Astrocyte (in vitro differentiated cells and primary cell): ENCODE measurements at regions not wholly inside any gene's neighbourhood (a gene's known extent, or its start where the extent isn't known, plus 50 kb on each side); places are given as distances from the start of the nearest gene placed in this dataset.

ENCODE experiments used
- DNase-seq: peaks from one replicate; pipeline ENCODE4 v3.0.0-alpha.2; 2010; ENCODE audit warnings: low read depth
- FAIRE-seq: peaks from 2 replicates; lab custom pipeline; 2011; peaks lifted over from hg19 to GRCh38; lab: Jason Lieb, UNC
- H2AFZ ChIP-seq: 2 replicates; pipeline ENCODE4 v1.6.0; 2012; ENCODE audit warnings: low read depth, low read length, inconsistent platforms
- H3K27ac ChIP-seq: 2 replicates; pipeline ENCODE4 v1.5.1; 2011; ENCODE audit warnings: low read depth, low read length, inconsistent platforms
- H3K27me3 ChIP-seq: 2 replicates; pipeline ENCODE4 v1.6.0; 2011; ENCODE audit warnings: low read length, inconsistent platforms; ENCODE audit not compliant: insufficient read depth
- H3K36me3 ChIP-seq: 2 replicates; pipeline ENCODE4 v1.5.1; 2011; ENCODE audit warnings: low read length, inconsistent platforms; ENCODE audit not compliant: insufficient read depth
- H3K4me1 ChIP-seq: 2 replicates; pipeline ENCODE4 v1.5.1; 2011; ENCODE audit warnings: low read length, inconsistent platforms; ENCODE audit not compliant: insufficient read depth
- H3K4me2 ChIP-seq: 2 replicates; pipeline ENCODE4 v1.6.0; 2012; ENCODE audit warnings: low read length, inconsistent platforms
- H3K4me3 ChIP-seq: 2 replicates; pipeline ENCODE4 v1.5.1; 2011; ENCODE audit warnings: low read depth, mild to moderate bottlenecking, low read length, inconsistent platforms; ENCODE audit not compliant: insufficient read depth
- H3K79me2 ChIP-seq: 2 replicates; pipeline ENCODE4 v1.6.0; 2012; ENCODE audit warnings: mild to moderate bottlenecking, low read length, inconsistent platforms; ENCODE audit not compliant: insufficient read depth
- H3K9ac ChIP-seq: 2 replicates; pipeline ENCODE4 v1.6.0; 2012; ENCODE audit warnings: mild to moderate bottlenecking, low read length, inconsistent platforms
- H3K9me3 ChIP-seq: 2 replicates; pipeline ENCODE4 v1.5.1; 2012; ENCODE audit warnings: low read depth, mild to moderate bottlenecking, low read length, inconsistent platforms; ENCODE audit not compliant: insufficient read depth
- H4K20me1 ChIP-seq: 2 replicates; pipeline ENCODE4 v1.6.0; 2012; ENCODE audit warnings: low read length, inconsistent platforms; ENCODE audit not compliant: insufficient read depth
- H3K27ac Mint-ChIP-seq: one replicate; pipeline ENCODE4 v1.8.0; 2021; ENCODE audit warnings: mild to moderate bottlenecking, mixed read lengths; ENCODE audit not compliant: unreplicated experiment
- H3K27me3 Mint-ChIP-seq: one replicate; pipeline ENCODE4 v1.8.0; 2021; ENCODE audit warnings: low read depth, mixed read lengths; ENCODE audit not compliant: unreplicated experiment
- H3K36me3 Mint-ChIP-seq: one replicate; pipeline ENCODE4 v1.8.0; 2021; ENCODE audit warnings: low read depth, mixed read lengths; ENCODE audit not compliant: unreplicated experiment
- H3K4me1 Mint-ChIP-seq: one replicate; pipeline ENCODE4 v1.8.0; 2021; ENCODE audit warnings: low read depth, mixed read lengths; ENCODE audit not compliant: unreplicated experiment
- H3K4me3 Mint-ChIP-seq: one replicate; pipeline ENCODE4 v1.8.0; 2021; ENCODE audit warnings: mild to moderate bottlenecking, moderate library complexity, mixed read lengths; ENCODE audit not compliant: unreplicated experiment
- H3K9me3 Mint-ChIP-seq: one replicate; pipeline ENCODE4 v1.8.0; 2021; ENCODE audit warnings: mild to moderate bottlenecking, mixed read lengths; ENCODE audit not compliant: unreplicated experiment
- EZH2 ChIP-seq: IDR thresholded peaks from 2 replicates; pipeline ENCODE4 v1.6.1; 2012; ENCODE audit warnings: mild to moderate bottlenecking, low read length, inconsistent platforms; ENCODE audit not compliant: insufficient read depth
- TF ChIP-seq, protein P1 (sequence below): IDR thresholded peaks from 2 replicates; pipeline ENCODE4 v1.5.1; 2011; ENCODE audit warnings: low read depth, mild to moderate bottlenecking, inconsistent platforms, low read length, moderate library complexity; ENCODE audit not compliant: insufficient read depth

GRCh38 chr15:77689821-77690220 is 57.1 kb upstream of the LINGO1 start:
- no peak overlapping the region for H3K27ac Mint-ChIP-seq
- peaks cover 64% of the 10 kb centered on the region for H3K27me3 Mint-ChIP-seq
- H3K27ac ChIP-seq = no peak overlapping the region
- peaks cover 2% of the 10 kb centered on the region for H3K9me3 Mint-ChIP-seq
- H3K4me1 ChIP-seq = no peaks in the 10 kb centered on the region
- no peak overlapping the region for H2AFZ ChIP-seq
- no peaks in the 10 kb centered on the region for H3K9me3 ChIP-seq
- peaks cover 11% of the 10 kb centered on the region for H3K27me3 ChIP-seq
- no peak overlapping the region for H3K4me3 ChIP-seq
- no peaks in the 10 kb centered on the region for H3K36me3 ChIP-seq
- H3K4me2 ChIP-seq = no peak overlapping the region
- TF ChIP-seq, protein P1, sequence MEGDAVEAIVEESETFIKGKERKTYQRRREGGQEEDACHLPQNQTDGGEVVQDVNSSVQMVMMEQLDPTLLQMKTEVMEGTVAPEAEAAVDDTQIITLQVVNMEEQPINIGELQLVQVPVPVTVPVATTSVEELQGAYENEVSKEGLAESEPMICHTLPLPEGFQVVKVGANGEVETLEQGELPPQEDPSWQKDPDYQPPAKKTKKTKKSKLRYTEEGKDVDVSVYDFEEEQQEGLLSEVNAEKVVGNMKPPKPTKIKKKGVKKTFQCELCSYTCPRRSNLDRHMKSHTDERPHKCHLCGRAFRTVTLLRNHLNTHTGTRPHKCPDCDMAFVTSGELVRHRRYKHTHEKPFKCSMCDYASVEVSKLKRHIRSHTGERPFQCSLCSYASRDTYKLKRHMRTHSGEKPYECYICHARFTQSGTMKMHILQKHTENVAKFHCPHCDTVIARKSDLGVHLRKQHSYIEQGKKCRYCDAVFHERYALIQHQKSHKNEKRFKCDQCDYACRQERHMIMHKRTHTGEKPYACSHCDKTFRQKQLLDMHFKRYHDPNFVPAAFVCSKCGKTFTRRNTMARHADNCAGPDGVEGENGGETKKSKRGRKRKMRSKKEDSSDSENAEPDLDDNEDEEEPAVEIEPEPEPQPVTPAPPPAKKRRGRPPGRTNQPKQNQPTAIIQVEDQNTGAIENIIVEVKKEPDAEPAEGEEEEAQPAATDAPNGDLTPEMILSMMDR = no peak
- no peak for TF ChIP-seq EZH2
- FAIRE-seq = no peak
- no peaks in the 10 kb centered on the region for H3K79me2 ChIP-seq
- H4K20me1 ChIP-seq = no peaks in the 10 kb centered on the region
- H3K4me1 Mint-ChIP-seq = no peaks in the 10 kb centered on the region
- H3K36me3 Mint-ChIP-seq = peaks cover 2% of the 10 kb centered on the region
- H3K4me3 Mint-ChIP-seq = no peak overlapping the region
- no peak overlapping the region for H3K9ac ChIP-seq
- no peak for DNase-seq

- Histone ChIP-seq H3K9me3 (no peaks in the 10 kb centered on the region), H3K36me3 (no peaks in the 10 kb centered on the region), H2AFZ (no peak overlapping the region), H3K27me3 (peaks cover 10% of the 10 kb centered on the region), H3K4me1 (no peaks in the 10 kb centered on the region), H3K4me3 (no peak overlapping the region), H3K4me2 (no peak overlapping the region), H3K79me2 (no peaks in the 10 kb centered on the region), H4K20me1 (no peaks in the 10 kb centered on the region), H3K27ac (no peak overlapping the region), H3K9ac (no peak overlapping the region)
- TF ChIP-seq, protein P1 = no peak
- no peak for TF ChIP-seq EZH2
- Mint-ChIP-seq H3K27ac (no peak overlapping the region), H3K27me3 (peaks cover 56% of the 10 kb centered on the region), H3K36me3 (peaks cover 2% of the 10 kb centered on the region), H3K9me3 (peaks cover 2% of the 10 kb centered on the region), H3K4me3 (no peak overlapping the region), H3K4me1 (no peaks in the 10 kb centered on the region)
- FAIRE-seq (no peak), DNase-seq (no peak)
Measured at GRCh38 chr15:77688693-77689092, 56.0 kb upstream of the LINGO1 start.

GRCh38 chr15:77688266-77688665 is 55.6 kb upstream of the LINGO1 start:
- Histone ChIP-seq H3K4me1 (no peaks in the 10 kb centered on the region), H3K27me3 (peaks cover 6% of the 10 kb centered on the region), H3K36me3 (no peaks in the 10 kb centered on the region), H3K4me3 (no peak overlapping the region), H3K9ac (no peak overlapping the region), H3K27ac (no peak overlapping the region), H4K20me1 (no peaks in the 10 kb centered on the region), H3K9me3 (no peaks in the 10 kb centered on the region), H3K79me2 (no peaks in the 10 kb centered on the region), H2AFZ (no peak overlapping the region), H3K4me2 (no peak overlapping the region)
- Mint-ChIP-seq H3K36me3 (peaks cover 2% of the 10 kb centered on the region), H3K4me3 (no peak overlapping the region), H3K27ac (no peak overlapping the region), H3K4me1 (no peaks in the 10 kb centered on the region), H3K9me3 (peaks cover 2% of the 10 kb centered on the region), H3K27me3 (peaks cover 55% of the 10 kb centered on the region)
- DNase-seq (no peak), FAIRE-seq (no peak)
- TF ChIP-seq EZH2 = no peak
- TF ChIP-seq, protein P1 = no peak
